Brain microvascular endothelial cell (primary cell): ENCODE measurements at regions not wholly inside any gene's neighbourhood (a gene's known extent, or its start where the extent isn't known, plus 50 kb on each side); places are given as distances from the start of the nearest gene placed in this dataset.
A peak's percentile ranks its signal among the peaks of the same experiment; 100 is the strongest.

Source experiments
- DNase-seq: peaks from one replicate; pipeline ENCODE4 v3.0.0-alpha.2; 2020
- H3K27ac ChIP-seq: fragments of 250-450 bp; sonication (Bioruptor Pico); 2 replicates; pipeline ENCODE4 v1.5.1; 2020; ENCODE audit warnings: mild to moderate bottlenecking, moderate library complexity
- H3K27me3 ChIP-seq: fragments of 250-450 bp; sonication (Bioruptor Pico); replicated peaks from 2 replicates; pipeline ENCODE4 v1.5.1; 2020; ENCODE audit warnings: mild to moderate bottlenecking
- H3K36me3 ChIP-seq: fragments of 250-450 bp; sonication (Bioruptor Pico); replicated peaks from 2 replicates; pipeline ENCODE4 v1.5.1; 2020; ENCODE audit warnings: mild to moderate bottlenecking
- H3K4me3 ChIP-seq: 2 replicates; pipeline ENCODE4 v1.5.1; 2011; ENCODE audit warnings: low read depth, mild to moderate bottlenecking, control low read depth, low read length, moderate library complexity
- in situ Hi-C: cut with HindIII; loops from 2 replicates; pipeline ENCODE4 v1.10.0; 2017; ENCODE audit warnings: low sequenced_read_pairs, low pct_ligation_motif_present
- TF ChIP-seq, protein P1 (sequence below): IDR thresholded peaks from 2 replicates; pipeline ENCODE4 v1.5.1; 2011; ENCODE audit warnings: low read depth, mild to moderate bottlenecking, moderate library complexity, low read length, control low read depth, inconsistent platforms; ENCODE audit errors: missing control alignments

DNA sequence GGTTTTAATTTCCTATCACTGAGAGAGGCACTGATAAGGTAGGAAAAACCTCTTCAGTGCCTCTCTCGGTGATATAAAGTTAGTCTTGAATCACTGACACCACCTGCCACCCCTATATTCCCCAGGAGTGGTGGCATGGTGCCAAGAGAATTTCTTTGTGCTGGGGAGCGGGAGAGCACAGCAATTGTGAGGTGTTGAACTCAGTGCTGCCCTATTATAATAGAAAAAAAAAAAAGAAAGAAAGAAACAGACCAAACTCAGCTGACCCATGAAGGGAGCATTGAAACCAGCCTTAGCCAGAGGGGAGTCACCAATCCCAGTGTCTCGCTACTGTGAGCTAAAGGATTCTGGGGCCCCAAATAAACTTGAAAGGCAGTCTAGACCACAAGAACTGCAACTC, 201.4 kb upstream of the STT3B start:
- DNase-seq, result no peak
- Histone ChIP-seq H3K27me3 (no peaks in the 10 kb centered on the region), H3K4me3 (no peak overlapping the region), H3K27ac (no peak overlapping the region), H3K36me3 (no peaks in the 10 kb centered on the region)
- in situ Hi-C loops, result no loop called here
- TF ChIP-seq, protein P1, sequence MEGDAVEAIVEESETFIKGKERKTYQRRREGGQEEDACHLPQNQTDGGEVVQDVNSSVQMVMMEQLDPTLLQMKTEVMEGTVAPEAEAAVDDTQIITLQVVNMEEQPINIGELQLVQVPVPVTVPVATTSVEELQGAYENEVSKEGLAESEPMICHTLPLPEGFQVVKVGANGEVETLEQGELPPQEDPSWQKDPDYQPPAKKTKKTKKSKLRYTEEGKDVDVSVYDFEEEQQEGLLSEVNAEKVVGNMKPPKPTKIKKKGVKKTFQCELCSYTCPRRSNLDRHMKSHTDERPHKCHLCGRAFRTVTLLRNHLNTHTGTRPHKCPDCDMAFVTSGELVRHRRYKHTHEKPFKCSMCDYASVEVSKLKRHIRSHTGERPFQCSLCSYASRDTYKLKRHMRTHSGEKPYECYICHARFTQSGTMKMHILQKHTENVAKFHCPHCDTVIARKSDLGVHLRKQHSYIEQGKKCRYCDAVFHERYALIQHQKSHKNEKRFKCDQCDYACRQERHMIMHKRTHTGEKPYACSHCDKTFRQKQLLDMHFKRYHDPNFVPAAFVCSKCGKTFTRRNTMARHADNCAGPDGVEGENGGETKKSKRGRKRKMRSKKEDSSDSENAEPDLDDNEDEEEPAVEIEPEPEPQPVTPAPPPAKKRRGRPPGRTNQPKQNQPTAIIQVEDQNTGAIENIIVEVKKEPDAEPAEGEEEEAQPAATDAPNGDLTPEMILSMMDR, result no peak

DNA sequence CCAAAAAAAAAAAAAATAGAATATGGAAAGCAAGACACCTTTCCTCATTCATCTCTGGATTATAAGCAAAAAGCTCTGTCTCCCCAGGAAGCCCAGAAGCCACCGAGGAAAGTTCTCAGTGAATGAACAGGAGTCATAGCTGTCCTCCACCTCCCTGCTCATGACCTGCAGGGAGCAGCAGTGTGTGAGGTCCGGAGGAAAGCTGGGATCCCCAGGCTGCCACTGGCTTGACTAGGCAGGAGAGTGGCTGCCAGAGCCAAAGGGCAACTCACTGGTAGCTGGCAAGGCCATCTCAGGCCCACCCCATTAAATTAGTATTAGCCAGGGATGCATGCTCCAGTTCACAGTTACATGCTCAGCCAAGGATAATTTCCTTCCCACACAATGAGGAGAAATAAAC, 191.6 kb upstream of the STT3B start:
- Histone ChIP-seq H3K36me3 (no peaks in the 10 kb centered on the region), H3K27ac (no peak overlapping the region), H3K4me3 (no peak overlapping the region), H3K27me3 (no peaks in the 10 kb centered on the region)
- TF ChIP-seq, protein P1, result peak; percentile 36
- in situ Hi-C loops, result no loop called here
- no peak for DNase-seq

GRCh38 chr3:31343075-31343474, 189.7 kb upstream of the STT3B start:
- H3K27ac ChIP-seq, result no peak overlapping the region
- H3K27me3 ChIP-seq, result no peaks in the 10 kb centered on the region
- DNase-seq, result no peak
- no peak overlapping the region for H3K4me3 ChIP-seq
- TF ChIP-seq, protein P1, result no peak
- no peaks in the 10 kb centered on the region for H3K36me3 ChIP-seq
- in situ Hi-C loops, result no loop called here

GRCh38 chr3:31345581-31345980, 187.1 kb upstream of the STT3B start:
- no peak for DNase-seq
- no peaks in the 10 kb centered on the region for H3K36me3 ChIP-seq
- H3K27ac ChIP-seq, result no peak overlapping the region
- no peaks in the 10 kb centered on the region for H3K27me3 ChIP-seq
- TF ChIP-seq, protein P1, result no peak
- in situ Hi-C loops, result no loop called here
- H3K4me3 ChIP-seq, result no peak overlapping the region

GRCh38 chr3:31346542-31346979, 186.2 kb upstream of the STT3B start:
- DNase-seq, result no peak
- no peak overlapping the region for H3K4me3 ChIP-seq
- in situ Hi-C loops, result no loop called here
- TF ChIP-seq, protein P1, result no peak
- no peaks in the 10 kb centered on the region for H3K27me3 ChIP-seq
- H3K36me3 ChIP-seq, result no peaks in the 10 kb centered on the region
- H3K27ac ChIP-seq, result no peak overlapping the region

DNA sequence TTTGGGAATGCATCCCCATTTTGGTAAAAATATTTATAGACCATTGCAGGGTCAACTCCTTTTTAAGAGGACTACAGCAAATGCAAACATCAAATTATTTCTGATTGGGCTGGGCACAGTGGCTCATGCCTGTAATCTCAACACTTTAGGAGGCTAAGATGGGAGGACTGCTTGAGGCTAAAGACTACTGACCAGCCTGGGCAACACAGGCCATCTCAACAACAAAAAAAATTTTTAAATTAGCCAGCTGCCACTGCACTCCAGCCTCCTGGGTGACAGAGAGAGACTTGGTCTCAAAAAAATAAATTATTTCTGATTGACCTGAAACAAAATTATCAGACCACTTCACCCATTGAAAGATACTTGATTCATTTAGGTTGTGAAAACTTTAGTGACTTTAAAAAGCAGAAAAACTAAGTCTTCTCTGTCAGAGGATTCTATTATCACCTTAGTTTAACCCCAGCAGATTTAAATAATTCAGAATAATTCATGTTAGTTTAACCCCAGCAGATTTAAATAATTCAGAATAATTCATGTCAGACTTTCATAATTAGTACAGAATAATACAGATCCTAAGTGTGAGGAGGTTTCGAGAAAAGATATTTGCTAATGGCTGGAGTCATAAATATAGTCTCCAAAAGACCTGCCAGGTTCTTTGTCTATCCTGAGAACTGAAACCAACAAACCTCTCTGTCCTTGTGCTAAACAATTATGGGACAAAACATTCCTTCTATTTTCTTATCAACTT, 183.6 kb upstream of the STT3B start:
- Histone ChIP-seq H3K4me3 (no peak overlapping the region), H3K36me3 (no peaks in the 10 kb centered on the region), H3K27me3 (no peaks in the 10 kb centered on the region), H3K27ac (no peak overlapping the region)
- DNase-seq, result no peak
- TF ChIP-seq, protein P1, result no peak
- in situ Hi-C loops, result no loop called here
